ENCODE measurements at regions not wholly inside any gene's neighbourhood (a gene's known extent, or its start where the extent isn't known, plus 50 kb on each side); places are given as distances from the start of the nearest gene placed in this dataset.

GRCh38 chr16:88289001-88289400 lies 93.8 kb upstream of the ZNF469 start (continued):
- TF ChIP-seq, protein P1, sequence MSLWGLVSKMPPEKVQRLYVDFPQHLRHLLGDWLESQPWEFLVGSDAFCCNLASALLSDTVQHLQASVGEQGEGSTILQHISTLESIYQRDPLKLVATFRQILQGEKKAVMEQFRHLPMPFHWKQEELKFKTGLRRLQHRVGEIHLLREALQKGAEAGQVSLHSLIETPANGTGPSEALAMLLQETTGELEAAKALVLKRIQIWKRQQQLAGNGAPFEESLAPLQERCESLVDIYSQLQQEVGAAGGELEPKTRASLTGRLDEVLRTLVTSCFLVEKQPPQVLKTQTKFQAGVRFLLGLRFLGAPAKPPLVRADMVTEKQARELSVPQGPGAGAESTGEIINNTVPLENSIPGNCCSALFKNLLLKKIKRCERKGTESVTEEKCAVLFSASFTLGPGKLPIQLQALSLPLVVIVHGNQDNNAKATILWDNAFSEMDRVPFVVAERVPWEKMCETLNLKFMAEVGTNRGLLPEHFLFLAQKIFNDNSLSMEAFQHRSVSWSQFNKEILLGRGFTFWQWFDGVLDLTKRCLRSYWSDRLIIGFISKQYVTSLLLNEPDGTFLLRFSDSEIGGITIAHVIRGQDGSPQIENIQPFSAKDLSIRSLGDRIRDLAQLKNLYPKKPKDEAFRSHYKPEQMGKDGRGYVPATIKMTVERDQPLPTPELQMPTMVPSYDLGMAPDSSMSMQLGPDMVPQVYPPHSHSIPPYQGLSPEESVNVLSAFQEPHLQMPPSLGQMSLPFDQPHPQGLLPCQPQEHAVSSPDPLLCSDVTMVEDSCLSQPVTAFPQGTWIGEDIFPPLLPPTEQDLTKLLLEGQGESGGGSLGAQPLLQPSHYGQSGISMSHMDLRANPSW (CRISPR knock-in tag; IDR thresholded peaks at IDR 0.05), result no peak
- TF ChIP-seq TBL1XR1 (IDR thresholded peaks at IDR 0.05; ENCODE audit: low read length in 2 of 2), result no peak
- no peak for TF ChIP-seq NRF1 (conservative IDR thresholded peaks at IDR 0.05 in 1 of 2, IDR thresholded peaks at IDR 0.05 in 1 of 2)
- no peak for TF ChIP-seq CSDE1 (IDR thresholded peaks at IDR 0.05)
- TF ChIP-seq PBX2 (CRISPR knock-in tag; IDR thresholded peaks at IDR 0.05; ENCODE audit: low read depth), result no peak
- TF ChIP-seq PBX2 (tag; conservative IDR thresholded peaks at IDR 0.05; ENCODE audit: low read depth), result no peak
- no peak for TF ChIP-seq MTF1 (CRISPR knock-in tag; IDR thresholded peaks at IDR 0.05; ENCODE audit: borderline replicate concordance)
- peak; percentile 55; the same call in 1 of the 2 replicates for TF ChIP-seq SMARCA5 (IDR thresholded peaks at IDR 0.05)
- no peak for TF ChIP-seq C11orf30 (IDR thresholded peaks at IDR 0.05; ENCODE audit: low read depth)
- TF ChIP-seq NCOA4 (IDR thresholded peaks at IDR 0.05; ENCODE audit: partially characterized antibody), result no peak
- no peak for TF ChIP-seq SNAPC5 (CRISPR knock-in tag; IDR thresholded peaks at IDR 0.05)
- TF ChIP-seq, protein P2, sequence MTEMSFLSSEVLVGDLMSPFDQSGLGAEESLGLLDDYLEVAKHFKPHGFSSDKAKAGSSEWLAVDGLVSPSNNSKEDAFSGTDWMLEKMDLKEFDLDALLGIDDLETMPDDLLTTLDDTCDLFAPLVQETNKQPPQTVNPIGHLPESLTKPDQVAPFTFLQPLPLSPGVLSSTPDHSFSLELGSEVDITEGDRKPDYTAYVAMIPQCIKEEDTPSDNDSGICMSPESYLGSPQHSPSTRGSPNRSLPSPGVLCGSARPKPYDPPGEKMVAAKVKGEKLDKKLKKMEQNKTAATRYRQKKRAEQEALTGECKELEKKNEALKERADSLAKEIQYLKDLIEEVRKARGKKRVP (CRISPR knock-in tag; IDR thresholded peaks at IDR 0.05), result no peak
- TF ChIP-seq ERF (CRISPR knock-in tag; IDR thresholded peaks at IDR 0.05), result no peak
- TF ChIP-seq HDAC2 (IDR thresholded peaks at IDR 0.05), result 0 out of 2 replicates have a peak, but pooled peaks have one; percentile 28
- no peak for TF ChIP-seq ZNF785 (CRISPR knock-in tag; IDR thresholded peaks at IDR 0.05)

Data from K562 (cell line).